HCT116 (cell line): ENCODE measurements at regions not wholly inside any gene's neighbourhood (a gene's known extent, or its start where the extent isn't known, plus 50 kb on each side); places are given as distances from the start of the nearest gene placed in this dataset.

Experiments
- POLR2A ChIP-seq: IDR thresholded peaks from 2 replicates; pipeline ENCODE4 v1.7.0; 2011; ENCODE audit warnings: borderline replicate concordance; ENCODE audit not compliant: insufficient read depth, insufficient read length; ENCODE audit errors: extremely low read depth
- TF ChIP-seq, protein P1 (sequence below), 3 experiments: fragments of 200-600 bp in 1 of 3; sonication (generic) in 1 of 3; IDR thresholded peaks in 2 of 3; conservative IDR thresholded peaks in 1 of 3; 2 replicates each; pipeline ENCODE4 v1.5.1; 2012 to 2017; ENCODE audit warnings: low read depth in 2 of 3, low read length in 2 of 3, antibody characterized with exemption in 1 of 3, borderline replicate concordance in 1 of 3, control low read depth in 1 of 3, mild to moderate bottlenecking in 1 of 3, mixed read lengths in 1 of 3, mixed run types in 1 of 3, moderate library complexity in 1 of 3; ENCODE audit not compliant: insufficient read depth in 1 of 3
- TF ChIP-seq, protein P2 (sequence below): IDR thresholded peaks from 2 replicates; pipeline ENCODE4 v1.6.1; 2011; ENCODE audit warnings: mild to moderate bottlenecking, low read length, moderate library complexity; ENCODE audit not compliant: insufficient replicate concordance; ENCODE audit errors: extremely low read depth

DNA sequence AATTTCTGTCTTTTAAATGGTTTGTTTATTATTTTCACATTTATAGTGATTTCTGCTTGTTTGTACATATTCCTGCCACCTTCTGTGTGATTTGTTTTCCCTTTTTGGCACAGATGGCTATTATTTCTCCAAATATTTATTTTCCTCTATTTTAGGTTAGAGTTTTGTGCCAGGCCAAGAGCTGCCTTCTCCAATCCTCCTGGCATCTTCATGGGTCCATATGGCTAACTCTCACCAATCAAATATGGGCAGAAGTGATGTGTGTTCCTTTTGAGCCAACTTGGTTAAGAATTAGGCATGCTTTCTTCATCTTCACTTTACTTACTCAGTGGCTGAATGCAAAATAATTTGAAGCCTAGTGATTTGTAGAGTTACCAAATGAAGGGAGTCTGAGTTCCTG lies 697.1 kb upstream of the CELF4 start:
- TF ChIP-seq, protein P1, sequence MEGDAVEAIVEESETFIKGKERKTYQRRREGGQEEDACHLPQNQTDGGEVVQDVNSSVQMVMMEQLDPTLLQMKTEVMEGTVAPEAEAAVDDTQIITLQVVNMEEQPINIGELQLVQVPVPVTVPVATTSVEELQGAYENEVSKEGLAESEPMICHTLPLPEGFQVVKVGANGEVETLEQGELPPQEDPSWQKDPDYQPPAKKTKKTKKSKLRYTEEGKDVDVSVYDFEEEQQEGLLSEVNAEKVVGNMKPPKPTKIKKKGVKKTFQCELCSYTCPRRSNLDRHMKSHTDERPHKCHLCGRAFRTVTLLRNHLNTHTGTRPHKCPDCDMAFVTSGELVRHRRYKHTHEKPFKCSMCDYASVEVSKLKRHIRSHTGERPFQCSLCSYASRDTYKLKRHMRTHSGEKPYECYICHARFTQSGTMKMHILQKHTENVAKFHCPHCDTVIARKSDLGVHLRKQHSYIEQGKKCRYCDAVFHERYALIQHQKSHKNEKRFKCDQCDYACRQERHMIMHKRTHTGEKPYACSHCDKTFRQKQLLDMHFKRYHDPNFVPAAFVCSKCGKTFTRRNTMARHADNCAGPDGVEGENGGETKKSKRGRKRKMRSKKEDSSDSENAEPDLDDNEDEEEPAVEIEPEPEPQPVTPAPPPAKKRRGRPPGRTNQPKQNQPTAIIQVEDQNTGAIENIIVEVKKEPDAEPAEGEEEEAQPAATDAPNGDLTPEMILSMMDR (IDR thresholded peaks at IDR 0.05 in 2 of 3, conservative IDR thresholded peaks at IDR 0.05 in 1 of 3; ENCODE audit: borderline replicate concordance in 1 of 3, insufficient read depth in 1 of 3, low read depth in 2 of 3, low read length in 2 of 3) = no peak
- no peak for TF ChIP-seq POLR2A
- TF ChIP-seq, protein P2, sequence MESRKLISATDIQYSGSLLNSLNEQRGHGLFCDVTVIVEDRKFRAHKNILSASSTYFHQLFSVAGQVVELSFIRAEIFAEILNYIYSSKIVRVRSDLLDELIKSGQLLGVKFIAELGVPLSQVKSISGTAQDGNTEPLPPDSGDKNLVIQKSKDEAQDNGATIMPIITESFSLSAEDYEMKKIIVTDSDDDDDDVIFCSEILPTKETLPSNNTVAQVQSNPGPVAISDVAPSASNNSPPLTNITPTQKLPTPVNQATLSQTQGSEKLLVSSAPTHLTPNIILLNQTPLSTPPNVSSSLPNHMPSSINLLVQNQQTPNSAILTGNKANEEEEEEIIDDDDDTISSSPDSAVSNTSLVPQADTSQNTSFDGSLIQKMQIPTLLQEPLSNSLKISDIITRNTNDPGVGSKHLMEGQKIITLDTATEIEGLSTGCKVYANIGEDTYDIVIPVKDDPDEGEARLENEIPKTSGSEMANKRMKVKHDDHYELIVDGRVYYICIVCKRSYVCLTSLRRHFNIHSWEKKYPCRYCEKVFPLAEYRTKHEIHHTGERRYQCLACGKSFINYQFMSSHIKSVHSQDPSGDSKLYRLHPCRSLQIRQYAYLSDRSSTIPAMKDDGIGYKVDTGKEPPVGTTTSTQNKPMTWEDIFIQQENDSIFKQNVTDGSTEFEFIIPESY = no peak
